HG02943 (cell line): ENCODE measurements at regions not wholly inside any gene's neighbourhood (a gene's known extent, or its start where the extent isn't known, plus 50 kb on each side); places are given as distances from the start of the nearest gene placed in this dataset.
"Not testable (repeated sequence)": the region's sequence is repeated elsewhere in the genome, so short reads cannot be mapped to it uniquely, and the experiment has no call there.

Experiments used
- ATAC-seq: cut with Tn5 transposase; IDR thresholded peaks from one replicate; pipeline ENCODE4 v1.9.1; 2021; ENCODE audit warnings: mild to moderate bottlenecking, low read depth, moderate library complexity; ENCODE audit not compliant: unreplicated experiment

- ATAC-seq: no peak
These were observed 80.3 kb upstream of the FST start for GRCh38 chr5:53399926-53400697.

- ATAC-seq: no peak
These were observed 77.1 kb upstream of the FST start for GRCh38 chr5:53403291-53403690.

GRCh38 chr5:53403758-53404157 lies 76.7 kb upstream of the FST start:
- no peak for ATAC-seq

GRCh38 chr5:53405396-53405795 lies 75.0 kb upstream of the FST start:
- ATAC-seq: no peak

GRCh38 chr5:53406630-53407316 lies 73.7 kb upstream of the FST start:
- no peak for ATAC-seq

GRCh38 chr5:53407373-53407772 lies 73.1 kb upstream of the FST start:
- ATAC-seq: no peak

- no peak for ATAC-seq
These were observed 69.0 kb upstream of the FST start for GRCh38 chr5:53411388-53411787.

GRCh38 chr5:53412499-53412898 lies 67.9 kb upstream of the FST start:
- ATAC-seq: not testable (repeated sequence)

- no peak for ATAC-seq
These were observed 64.2 kb upstream of the FST start for GRCh38 chr5:53416144-53416738.

GRCh38 chr5:53418409-53418808 lies 62.0 kb upstream of the FST start:
- no peak for ATAC-seq

GRCh38 chr5:53418826-53419658 lies 61.4 kb upstream of the FST start:
- ATAC-seq: no peak

GRCh38 chr5:53422539-53422938 lies 57.9 kb upstream of the FST start:
- ATAC-seq: no peak

GRCh38 chr5:53423724-53424123 lies 56.7 kb upstream of the FST start:
- ATAC-seq: no peak

GRCh38 chr5:53424686-53425615 lies 55.5 kb upstream of the FST start:
- ATAC-seq: no peak

- ATAC-seq: no peak
These were observed 54.5 kb upstream of the FST start for GRCh38 chr5:53425687-53426511.

- no peak for ATAC-seq
These were observed 54.0 kb upstream of the FST start for GRCh38 chr5:53426512-53426830.

- no peak for ATAC-seq
These were observed 53.6 kb upstream of the FST start for GRCh38 chr5:53426878-53427277.

GRCh38 chr5:53427965-53428364 lies 52.5 kb upstream of the FST start:
- no peak for ATAC-seq

- ATAC-seq: no peak
These were observed 50.7 kb upstream of the FST start for GRCh38 chr5:53429706-53430105.
